ENCODE measurements at regions not wholly inside any gene's neighbourhood (a gene's known extent, or its start where the extent isn't known, plus 50 kb on each side); places are given as distances from the start of the nearest gene placed in this dataset.

GRCh38 chr12:19953734-19954133 is 414.6 kb upstream of the PDE3A start:
- Histone ChIP-seq H3K36me3 (ENCODE audit: insufficient read depth, low read length) (no peaks in the 10 kb centered on the region), H3K4me3 (no peak overlapping the region), H3K9ac (ENCODE audit: insufficient read length) (no peak overlapping the region), H3K27ac (no peak overlapping the region), H3K9me3 (ENCODE audit: low read depth, low read length) (no peaks in the 10 kb centered on the region)
- no peak for TF ChIP-seq FOXP2 (optimal IDR thresholded peaks at IDR 0.05; ENCODE audit: control extremely low read depth, extremely low read length, insufficient read depth)
- no peak for TF ChIP-seq POLR2AphosphoS5 (IDR thresholded peaks at IDR 0.05; ENCODE audit: borderline replicate concordance, low read depth, low read length)
- TF ChIP-seq EZH2 (IDR thresholded peaks at IDR 0.05), result no peak
- DNase-seq (ENCODE audit: low read depth, low spot score), result no peak

DNA sequence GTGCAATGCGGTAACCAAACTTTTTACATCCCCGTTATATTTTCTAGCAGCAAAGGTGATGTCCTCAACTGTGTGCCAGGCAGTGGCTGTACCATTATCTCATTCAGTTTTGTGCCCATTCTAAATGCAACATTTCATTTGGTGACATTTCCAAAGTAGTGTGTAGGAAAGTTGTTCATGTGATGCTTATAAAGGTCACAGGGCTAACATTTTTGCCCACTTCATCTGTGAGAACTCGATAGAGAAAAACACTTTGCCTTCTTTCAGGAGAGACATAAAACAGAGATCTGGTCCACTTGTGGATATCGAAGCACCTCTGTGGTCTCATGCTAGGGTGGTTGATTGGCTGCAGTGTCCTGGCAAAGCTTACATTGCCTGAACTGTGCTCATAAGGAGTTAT is 414.2 kb upstream of the PDE3A start:
- H3K9ac ChIP-seq (ENCODE audit: insufficient read length), result no peak overlapping the region
- no peak overlapping the region for H3K4me3 ChIP-seq
- H3K27ac ChIP-seq, result no peak overlapping the region
- TF ChIP-seq EZH2 (IDR thresholded peaks at IDR 0.05) (no peak), FOXP2 (optimal IDR thresholded peaks at IDR 0.05; ENCODE audit: control extremely low read depth, extremely low read length, insufficient read depth) (no peak), POLR2AphosphoS5 (IDR thresholded peaks at IDR 0.05; ENCODE audit: borderline replicate concordance, low read depth, low read length) (no peak)
- no peaks in the 10 kb centered on the region for H3K9me3 ChIP-seq (ENCODE audit: low read depth, low read length)
- DNase-seq (ENCODE audit: low read depth, low spot score), result no peak
- H3K36me3 ChIP-seq (ENCODE audit: insufficient read depth, low read length), result no peaks in the 10 kb centered on the region

DNA sequence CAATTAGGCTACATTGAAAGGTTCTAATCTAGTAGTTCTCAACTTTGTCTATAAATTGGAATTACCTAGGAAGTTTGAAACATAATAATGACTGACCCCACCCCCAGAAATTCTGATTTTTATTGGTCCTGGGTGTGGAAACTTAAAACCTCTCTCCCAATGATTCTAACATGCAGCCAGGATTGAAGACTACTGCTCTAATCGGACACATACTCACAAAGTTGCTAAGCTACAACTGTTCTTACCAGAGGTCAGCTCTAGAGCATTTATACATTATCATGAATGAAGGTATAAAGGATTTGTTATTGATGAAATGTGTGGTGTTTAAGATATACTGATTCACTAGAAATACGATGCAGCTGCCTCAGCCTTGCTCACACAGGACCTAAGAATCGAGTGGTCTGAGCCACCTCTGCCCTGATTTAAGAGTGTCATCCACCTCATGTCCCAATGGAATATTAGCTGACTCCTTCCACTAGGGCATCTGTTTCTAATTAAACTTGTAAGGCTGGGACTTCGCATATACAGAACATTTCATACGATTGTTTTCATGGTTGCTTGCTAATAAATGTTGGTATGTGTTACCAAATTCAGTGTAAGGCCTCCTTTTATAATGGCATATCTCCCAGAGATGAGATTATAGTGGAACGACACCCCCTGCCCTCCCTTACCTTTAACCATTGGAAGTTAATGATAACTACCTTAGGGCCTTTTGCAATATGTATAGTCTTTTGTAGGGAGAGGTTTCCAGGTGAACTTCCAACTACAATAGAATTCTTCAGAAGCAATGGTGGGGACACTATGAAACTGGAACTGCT is 410.8 kb upstream of the PDE3A start:
- peak overlapping the region; percentile 21; the same call in 1 of the 2 replicates for H3K27ac ChIP-seq
- TF ChIP-seq EZH2 (IDR thresholded peaks at IDR 0.05), result no peak
- no peak for TF ChIP-seq FOXP2 (optimal IDR thresholded peaks at IDR 0.05; ENCODE audit: control extremely low read depth, extremely low read length, insufficient read depth)
- no peak for TF ChIP-seq POLR2AphosphoS5 (IDR thresholded peaks at IDR 0.05; ENCODE audit: borderline replicate concordance, low read depth, low read length)
- no peaks in the 10 kb centered on the region for H3K9me3 ChIP-seq (ENCODE audit: low read depth, low read length)
- H3K9ac ChIP-seq (ENCODE audit: insufficient read length), result no peak overlapping the region
- DNase-seq (ENCODE audit: low read depth, low spot score), result no peak
- H3K36me3 ChIP-seq (ENCODE audit: insufficient read depth, low read length), result no peaks in the 10 kb centered on the region
- H3K4me3 ChIP-seq, result no peak overlapping the region

DNA sequence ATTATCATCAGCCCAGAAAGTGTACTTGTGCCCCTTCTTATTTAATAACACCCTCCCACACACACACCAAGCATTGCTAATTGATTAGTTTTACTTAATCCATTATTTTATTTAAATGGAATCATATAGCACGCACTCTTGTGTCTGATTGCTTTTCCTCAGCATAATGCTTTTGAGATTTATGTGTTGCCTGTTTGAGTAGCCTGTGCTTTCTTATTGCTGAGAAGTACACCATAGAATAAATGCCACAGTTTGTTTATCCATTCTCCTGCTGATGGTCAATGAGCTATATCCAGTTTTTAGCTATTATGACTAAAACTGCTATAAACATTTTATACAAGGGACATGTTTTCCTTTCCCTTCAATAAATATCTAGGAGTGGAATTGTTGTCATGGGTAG is 409.9 kb upstream of the PDE3A start:
- DNase-seq (ENCODE audit: low read depth, low spot score), result no peak
- Histone ChIP-seq H3K27ac (no peak overlapping the region), H3K9me3 (ENCODE audit: low read depth, low read length) (no peaks in the 10 kb centered on the region), H3K9ac (ENCODE audit: insufficient read length) (no peak overlapping the region), H3K4me3 (no peak overlapping the region), H3K36me3 (ENCODE audit: insufficient read depth, low read length) (no peaks in the 10 kb centered on the region)
- no peak for TF ChIP-seq EZH2 (IDR thresholded peaks at IDR 0.05)
- TF ChIP-seq POLR2AphosphoS5 (IDR thresholded peaks at IDR 0.05; ENCODE audit: borderline replicate concordance, low read depth, low read length), result no peak
- no peak for TF ChIP-seq FOXP2 (optimal IDR thresholded peaks at IDR 0.05; ENCODE audit: control extremely low read depth, extremely low read length, insufficient read depth)

DNA sequence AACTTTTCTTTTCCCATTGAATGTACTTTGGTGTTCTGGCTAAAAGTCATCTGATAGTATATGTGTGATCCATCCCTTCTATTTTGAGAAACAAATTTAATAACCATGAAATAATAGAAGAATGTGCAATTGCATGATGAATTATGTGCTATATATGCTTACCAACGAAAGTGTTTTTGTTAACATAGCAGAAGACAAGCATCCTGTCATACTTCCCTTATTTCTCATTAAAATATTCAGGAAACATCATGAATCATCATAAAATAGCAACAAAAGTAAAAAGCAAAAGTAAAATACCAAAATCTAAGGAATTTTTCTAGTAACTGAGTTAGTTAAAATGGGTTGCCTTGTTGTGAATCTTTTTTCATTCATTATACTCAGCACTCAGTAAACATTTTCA is 409.0 kb upstream of the PDE3A start:
- Histone ChIP-seq H3K27ac (peak overlapping the region; percentile 4; the same call in 1 of the 2 replicates), H3K4me3 (no peak overlapping the region), H3K9me3 (ENCODE audit: low read depth, low read length) (no peaks in the 10 kb centered on the region), H3K9ac (ENCODE audit: insufficient read length) (no peak overlapping the region), H3K36me3 (ENCODE audit: insufficient read depth, low read length) (no peaks in the 10 kb centered on the region)
- no peak for DNase-seq (ENCODE audit: low read depth, low spot score)
- TF ChIP-seq POLR2AphosphoS5 (IDR thresholded peaks at IDR 0.05; ENCODE audit: borderline replicate concordance, low read depth, low read length) (no peak), FOXP2 (optimal IDR thresholded peaks at IDR 0.05; ENCODE audit: control extremely low read depth, extremely low read length, insufficient read depth) (no peak), EZH2 (IDR thresholded peaks at IDR 0.05) (no peak)

DNA sequence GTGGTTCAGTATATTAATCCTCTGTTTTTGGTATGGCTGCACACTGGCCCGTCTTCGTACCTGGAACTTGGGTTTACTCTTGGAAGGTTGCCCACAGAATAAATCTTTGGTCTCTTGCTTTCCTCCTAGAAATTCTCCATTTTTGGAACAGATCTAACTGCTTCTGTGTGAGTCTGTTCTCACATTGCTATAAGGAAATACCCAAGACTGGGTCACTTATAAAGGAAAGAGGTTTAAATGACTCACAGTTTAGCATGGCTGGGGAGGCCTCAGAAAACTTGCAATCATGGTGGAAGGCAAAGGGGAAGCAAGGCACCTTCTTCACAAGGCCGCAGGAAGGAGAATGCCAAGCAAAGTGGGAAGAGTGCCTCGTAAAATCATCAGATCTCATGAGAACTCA is 407.8 kb upstream of the PDE3A start:
- TF ChIP-seq POLR2AphosphoS5 (IDR thresholded peaks at IDR 0.05; ENCODE audit: borderline replicate concordance, low read depth, low read length), result no peak
- TF ChIP-seq EZH2 (IDR thresholded peaks at IDR 0.05), result no peak
- no peak for TF ChIP-seq FOXP2 (optimal IDR thresholded peaks at IDR 0.05; ENCODE audit: control extremely low read depth, extremely low read length, insufficient read depth)
- Histone ChIP-seq H3K27ac (no peak overlapping the region), H3K36me3 (ENCODE audit: insufficient read depth, low read length) (no peaks in the 10 kb centered on the region), H3K4me3 (no peak overlapping the region), H3K9ac (ENCODE audit: insufficient read length) (no peak overlapping the region), H3K9me3 (ENCODE audit: low read depth, low read length) (no peaks in the 10 kb centered on the region)
- DNase-seq (ENCODE audit: low read depth, low spot score), result no peak

- Histone ChIP-seq H3K4me3 (no peak overlapping the region), H3K9ac (ENCODE audit: insufficient read length) (no peak overlapping the region), H3K27ac (no peak overlapping the region), H3K36me3 (ENCODE audit: insufficient read depth, low read length) (no peaks in the 10 kb centered on the region), H3K9me3 (ENCODE audit: low read depth, low read length) (no peaks in the 10 kb centered on the region)
- DNase-seq (ENCODE audit: low read depth, low spot score), result no peak
- TF ChIP-seq EZH2 (IDR thresholded peaks at IDR 0.05) (no peak), POLR2AphosphoS5 (IDR thresholded peaks at IDR 0.05; ENCODE audit: borderline replicate concordance, low read depth, low read length) (no peak), FOXP2 (optimal IDR thresholded peaks at IDR 0.05; ENCODE audit: control extremely low read depth, extremely low read length, insufficient read depth) (no peak)
These were observed 406.1 kb upstream of the PDE3A start for GRCh38 chr12:19962192-19962591.

- Histone ChIP-seq H3K4me3 (no peak overlapping the region), H3K9me3 (ENCODE audit: low read depth, low read length) (no peaks in the 10 kb centered on the region), H3K9ac (ENCODE audit: insufficient read length) (no peak overlapping the region), H3K27ac (no peak overlapping the region), H3K36me3 (ENCODE audit: insufficient read depth, low read length) (no peaks in the 10 kb centered on the region)
- DNase-seq (ENCODE audit: low read depth, low spot score), result no peak
- TF ChIP-seq POLR2AphosphoS5 (IDR thresholded peaks at IDR 0.05; ENCODE audit: borderline replicate concordance, low read depth, low read length) (no peak), EZH2 (IDR thresholded peaks at IDR 0.05) (no peak), FOXP2 (optimal IDR thresholded peaks at IDR 0.05; ENCODE audit: control extremely low read depth, extremely low read length, insufficient read depth) (no peak)
These were observed 404.4 kb upstream of the PDE3A start for GRCh38 chr12:19963972-19964371.
